ENCODE measurements at regions not wholly inside any gene's neighbourhood (a gene's known extent, or its start where the extent isn't known, plus 50 kb on each side); places are given as distances from the start of the nearest gene placed in this dataset.
A peak's percentile ranks its signal among the peaks of the same experiment; 100 is the strongest.

- TF ChIP-seq JUND (IDR thresholded peaks at IDR 0.05; ENCODE audit: low read depth): no peak
- no peak for DNase-seq (ENCODE audit: low read depth in 1 of 2, low spot score in 1 of 2)
- in situ Hi-C loops (cut with HindIII; ENCODE audit: low pct_unique_long_range_greater_than_20kb, low sequenced_read_pairs): no loop called here
Observed at GRCh38 chr22:48738204-48738980, 1089.3 kb downstream of the BRD1 start.

GRCh38 chr22:48737461-48738203 is 1090.0 kb downstream of the BRD1 start:
- no peak for DNase-seq (ENCODE audit: low read depth in 1 of 2, low spot score in 1 of 2)
- in situ Hi-C loops (cut with HindIII; ENCODE audit: low pct_unique_long_range_greater_than_20kb, low sequenced_read_pairs): no loop called here
- TF ChIP-seq JUND (IDR thresholded peaks at IDR 0.05; ENCODE audit: low read depth): no peak

GRCh38 chr22:48736593-48737460 is 1090.8 kb downstream of the BRD1 start:
- in situ Hi-C loops (cut with HindIII; ENCODE audit: low pct_unique_long_range_greater_than_20kb, low sequenced_read_pairs): no loop called here
- no peak for DNase-seq (ENCODE audit: low read depth in 1 of 2, low spot score in 1 of 2)
- TF ChIP-seq JUND (IDR thresholded peaks at IDR 0.05; ENCODE audit: low read depth): no peak

- DNase-seq (ENCODE audit: low read depth in 1 of 2, low spot score in 1 of 2): no peak
- in situ Hi-C loops (cut with HindIII; ENCODE audit: low pct_unique_long_range_greater_than_20kb, low sequenced_read_pairs): no loop called here
Observed at GRCh38 chr22:48734961-48735360, 1092.7 kb downstream of the BRD1 start.

GRCh38 chr22:48734359-48734758 is 1093.3 kb downstream of the BRD1 start:
- no peak for DNase-seq (ENCODE audit: low read depth in 1 of 2, low spot score in 1 of 2)
- no peak for TF ChIP-seq JUND (IDR thresholded peaks at IDR 0.05; ENCODE audit: low read depth)
- in situ Hi-C loops (cut with HindIII; ENCODE audit: low pct_unique_long_range_greater_than_20kb, low sequenced_read_pairs): no loop called here

More at GRCh38 chr22:48734961-48735360, 1092.7 kb downstream of the BRD1 start:
- no peak for TF ChIP-seq JUND (IDR thresholded peaks at IDR 0.05; ENCODE audit: low read depth)

GRCh38 chr22:48729499-48730171 is 1098.0 kb downstream of the BRD1 start:
- in situ Hi-C loops (cut with HindIII; ENCODE audit: low pct_unique_long_range_greater_than_20kb, low sequenced_read_pairs): no loop called here
- DNase-seq (ENCODE audit: low read depth in 1 of 2, low spot score in 1 of 2): no peak
- TF ChIP-seq JUND (IDR thresholded peaks at IDR 0.05; ENCODE audit: low read depth): no peak

- in situ Hi-C loops (cut with HindIII; ENCODE audit: low pct_unique_long_range_greater_than_20kb, low sequenced_read_pairs): no loop called here
Observed at GRCh38 chr22:48727454-48728058, 1100.1 kb downstream of the BRD1 start.

GRCh38 chr22:48724899-48725298 is 1102.8 kb downstream of the BRD1 start:
- TF ChIP-seq JUND (IDR thresholded peaks at IDR 0.05; ENCODE audit: low read depth): no peak
- DNase-seq (ENCODE audit: low read depth in 1 of 2, low spot score in 1 of 2): no peak
- in situ Hi-C loops (cut with HindIII; ENCODE audit: low pct_unique_long_range_greater_than_20kb, low sequenced_read_pairs): no loop called here

More at GRCh38 chr22:48727454-48728058, 1100.1 kb downstream of the BRD1 start:
- DNase-seq (ENCODE audit: low read depth in 1 of 2, low spot score in 1 of 2): no peak
- no peak for TF ChIP-seq JUND (IDR thresholded peaks at IDR 0.05; ENCODE audit: low read depth)

- no peak for TF ChIP-seq JUND (IDR thresholded peaks at IDR 0.05; ENCODE audit: low read depth)
- in situ Hi-C loops (cut with HindIII; ENCODE audit: low pct_unique_long_range_greater_than_20kb, low sequenced_read_pairs): no loop called here
- DNase-seq (ENCODE audit: low read depth in 1 of 2, low spot score in 1 of 2): no peak
Observed at GRCh38 chr22:48722661-48723060, 1105.0 kb downstream of the BRD1 start.

- in situ Hi-C loops (cut with HindIII; ENCODE audit: low pct_unique_long_range_greater_than_20kb, low sequenced_read_pairs): no loop called here
- TF ChIP-seq JUND (IDR thresholded peaks at IDR 0.05; ENCODE audit: low read depth): no peak
- peak in 1 of 2 experiments; percentile 60 for DNase-seq (ENCODE audit: low read depth in 1 of 2, low spot score in 1 of 2)
Observed at GRCh38 chr22:48721395-48721669, 1106.3 kb downstream of the BRD1 start.

- in situ Hi-C loops (cut with HindIII; ENCODE audit: low pct_unique_long_range_greater_than_20kb, low sequenced_read_pairs): no loop called here
- no peak for TF ChIP-seq JUND (IDR thresholded peaks at IDR 0.05; ENCODE audit: low read depth)
- DNase-seq (ENCODE audit: low read depth in 1 of 2, low spot score in 1 of 2): no peak
Observed at GRCh38 chr22:48720662-48721394, 1106.8 kb downstream of the BRD1 start.
